CD4-positive, CD25-positive, alpha-beta regulatory T cell (primary cell): ENCODE measurements at regions not wholly inside any gene's neighbourhood (a gene's known extent, or its start where the extent isn't known, plus 50 kb on each side); places are given as distances from the start of the nearest gene placed in this dataset.

Experiments used
- ATAC-seq, 2 donors: fragments of 150-1000 bp; cut with Tn5 transposase; one replicate each; pipeline ENCODE4 v1.10.0; 2021; ENCODE audit warnings: low read depth in 2 of 2, moderate number of reproducible peaks in 2 of 2, moderate library complexity in 1 of 2
- DNase-seq, 3 donors: peaks; one replicate each; pipeline versions ENCODE4 v3.0.0 to v3.0.0-alpha.2; 2012 to 2022; ENCODE audit warnings: mixed read lengths in 1 of 3
- H3K27ac ChIP-seq: one replicate; pipeline ENCODE4 v1.7.0; 2013; ENCODE audit warnings: mild to moderate bottlenecking, low read length; ENCODE audit not compliant: insufficient read depth, poor library complexity, severe bottlenecking
- H3K27me3 ChIP-seq: one replicate; pipeline ENCODE4 v1.7.0; 2013; ENCODE audit warnings: low read length; ENCODE audit not compliant: control insufficient read depth, insufficient read depth
- H3K36me3 ChIP-seq: one replicate; pipeline ENCODE4 v1.7.0; 2013; ENCODE audit warnings: mild to moderate bottlenecking, low read length, moderate library complexity; ENCODE audit not compliant: control insufficient read depth, insufficient read depth
- H3K4me1 ChIP-seq: 2 replicates; pipeline ENCODE4 v1.7.0; 2013; ENCODE audit warnings: mild to moderate bottlenecking, low read length; ENCODE audit not compliant: insufficient read depth, control insufficient read depth, poor library complexity, severe bottlenecking
- H3K4me3 ChIP-seq: one replicate; pipeline ENCODE4 v1.7.0; 2013; ENCODE audit warnings: low read depth, mild to moderate bottlenecking, low read length, moderate library complexity
- H3K9me3 ChIP-seq, 2 experiments: 1 replicate in 1 of 2; 2 replicates in 1 of 2; pipeline ENCODE4 v1.7.0; 2013; ENCODE audit warnings: low read length in 2 of 2, mild to moderate bottlenecking in 1 of 2, moderate library complexity in 1 of 2; ENCODE audit not compliant: control insufficient read depth in 2 of 2
- H3K27ac Mint-ChIP-seq, 3 donors: one replicate each; pipeline ENCODE4 v1.8.0; 2020 to 2022; ENCODE audit warnings: mild to moderate bottlenecking in 3 of 3, mixed read lengths in 3 of 3, moderate library complexity in 2 of 3
- H3K27me3 Mint-ChIP-seq: one replicate; pipeline ENCODE4 v1.8.0; 2022; ENCODE audit warnings: mild to moderate bottlenecking, mixed read lengths
- H3K36me3 Mint-ChIP-seq: one replicate; pipeline ENCODE4 v1.8.0; 2020; ENCODE audit warnings: mixed read lengths
- H3K4me1 Mint-ChIP-seq, 4 donors: one replicate each; pipeline ENCODE4 v1.8.0; 2020 to 2022; ENCODE audit warnings: mixed read lengths in 4 of 4, mild to moderate bottlenecking in 1 of 4
- H3K4me3 Mint-ChIP-seq, 4 donors: one replicate each; pipeline ENCODE4 v1.8.0; 2020 to 2022; ENCODE audit warnings: mild to moderate bottlenecking in 4 of 4, mixed read lengths in 4 of 4, moderate library complexity in 3 of 4
- H3K9me3 Mint-ChIP-seq, 7 donors: one replicate each; pipeline ENCODE4 v1.8.0; 2020 to 2022; ENCODE audit warnings: mixed read lengths in 7 of 7, mild to moderate bottlenecking in 3 of 7, moderate library complexity in 2 of 7

DNA sequence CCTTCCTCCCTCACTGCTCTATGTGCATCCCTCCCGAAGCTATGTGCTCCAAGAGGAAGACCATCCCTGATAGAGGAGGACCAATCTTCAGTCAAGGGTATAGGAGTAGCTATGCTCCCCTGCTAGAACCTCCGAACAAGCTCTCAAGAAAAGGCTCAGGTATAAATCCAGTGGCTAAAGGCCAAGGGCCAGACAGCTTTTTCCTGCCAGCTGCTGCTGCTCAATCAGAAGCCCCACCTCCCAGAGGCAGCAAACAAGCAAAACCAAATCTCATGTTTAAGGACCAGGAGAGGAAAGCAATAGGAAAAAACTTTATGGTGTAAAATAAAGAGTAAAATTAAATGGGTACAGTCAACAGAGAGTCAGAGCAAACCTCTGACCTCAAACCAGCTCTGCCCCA, 187.2 kb downstream of the FGFR2 start:
- Histone ChIP-seq H3K4me1 (no peaks in the 10 kb centered on the region), H3K9me3 (no peaks in the 10 kb centered on the region), H3K27ac (no peak overlapping the region), H3K36me3 (no peaks in the 10 kb centered on the region), H3K27me3 (no peaks in the 10 kb centered on the region), H3K4me3 (no peak overlapping the region)
- Mint-ChIP-seq H3K36me3 (no peaks in the 10 kb centered on the region), H3K4me3 (no peak overlapping the region), H3K4me1 (no peaks in the 10 kb centered on the region), H3K9me3 (peaks cover 0 to 4% (median 0%) of the 10 kb centered on the region in 7 donors), H3K27me3 (no peaks in the 10 kb centered on the region), H3K27ac (no peak overlapping the region)
- ATAC-seq (no peak), DNase-seq (no peak)

DNA sequence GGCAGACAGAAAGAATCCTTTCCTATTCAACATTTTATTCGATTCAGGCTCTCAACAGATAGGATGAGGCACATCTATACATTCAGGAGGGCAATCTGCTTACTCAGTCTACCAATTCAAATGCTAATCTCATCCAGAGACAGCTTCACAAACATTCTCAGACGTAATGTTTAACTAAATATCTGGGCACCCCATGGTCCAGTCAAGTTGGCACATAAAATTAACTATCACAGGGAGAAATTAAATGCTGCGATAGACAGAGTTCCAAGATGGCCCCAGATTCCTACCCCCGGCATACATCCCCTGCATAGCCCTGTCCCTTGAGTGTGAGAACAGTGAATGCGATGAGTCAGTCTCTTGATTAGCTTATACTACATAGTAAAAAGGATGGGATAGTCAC, 184.3 kb downstream of the FGFR2 start:
- no peak overlapping the region for H3K27ac ChIP-seq
- H3K36me3 ChIP-seq: no peaks in the 10 kb centered on the region
- H3K9me3 Mint-ChIP-seq: peaks cover 0 to 2% (median 0%) of the 10 kb centered on the region in 7 donors
- H3K36me3 Mint-ChIP-seq: no peaks in the 10 kb centered on the region
- H3K4me1 Mint-ChIP-seq: no peaks in the 10 kb centered on the region
- DNase-seq (no peak), ATAC-seq (no peak)
- no peak overlapping the region for H3K4me3 ChIP-seq
- H3K9me3 ChIP-seq: no peaks in the 10 kb centered on the region
- no peak overlapping the region for H3K4me3 Mint-ChIP-seq
- H3K27ac Mint-ChIP-seq: no peak overlapping the region
- no peaks in the 10 kb centered on the region for H3K27me3 Mint-ChIP-seq
- no peaks in the 10 kb centered on the region for H3K4me1 ChIP-seq
- H3K27me3 ChIP-seq: no peaks in the 10 kb centered on the region

- H3K4me3 Mint-ChIP-seq: no peak overlapping the region
- no peak overlapping the region for H3K27ac ChIP-seq
- no peaks in the 10 kb centered on the region for H3K4me1 ChIP-seq
- H3K4me3 ChIP-seq: no peak overlapping the region
- no peaks in the 10 kb centered on the region for H3K27me3 Mint-ChIP-seq
- H3K27ac Mint-ChIP-seq: no peak overlapping the region
- no peak for ATAC-seq
- no peaks in the 10 kb centered on the region for H3K36me3 ChIP-seq
- no peaks in the 10 kb centered on the region for H3K9me3 ChIP-seq
- H3K27me3 ChIP-seq: no peaks in the 10 kb centered on the region
- H3K9me3 Mint-ChIP-seq: peaks cover 0 to 2% (median 0%) of the 10 kb centered on the region in 7 donors
- no peaks in the 10 kb centered on the region for H3K4me1 Mint-ChIP-seq
- no peaks in the 10 kb centered on the region for H3K36me3 Mint-ChIP-seq
- DNase-seq: no peak
Measured at GRCh38 chr10:121414366-121415062, 183.7 kb downstream of the FGFR2 start.

GRCh38 chr10:121415063-121415399, 183.2 kb downstream of the FGFR2 start:
- H3K9me3 Mint-ChIP-seq: peaks cover 0 to 2% (median 0%) of the 10 kb centered on the region in 7 donors
- Histone ChIP-seq H3K36me3 (no peaks in the 10 kb centered on the region), H3K27ac (no peak overlapping the region), H3K27me3 (no peaks in the 10 kb centered on the region), H3K4me3 (no peak overlapping the region), H3K9me3 (no peaks in the 10 kb centered on the region), H3K4me1 (no peaks in the 10 kb centered on the region)
- no peak overlapping the region for H3K27ac Mint-ChIP-seq
- H3K27me3 Mint-ChIP-seq: no peaks in the 10 kb centered on the region
- H3K36me3 Mint-ChIP-seq: no peaks in the 10 kb centered on the region
- ATAC-seq (no peak), DNase-seq (no peak)
- no peaks in the 10 kb centered on the region for H3K4me1 Mint-ChIP-seq
- H3K4me3 Mint-ChIP-seq: no peak overlapping the region

GRCh38 chr10:121416071-121416470, 182.2 kb downstream of the FGFR2 start:
- H3K36me3 Mint-ChIP-seq: no peaks in the 10 kb centered on the region
- DNase-seq (no peak), ATAC-seq (no peak)
- Histone ChIP-seq H3K4me3 (no peak overlapping the region), H3K36me3 (no peaks in the 10 kb centered on the region), H3K27ac (no peak overlapping the region), H3K4me1 (no peaks in the 10 kb centered on the region), H3K27me3 (no peaks in the 10 kb centered on the region), H3K9me3 (no peaks in the 10 kb centered on the region)
- H3K27ac Mint-ChIP-seq: no peak overlapping the region
- no peak overlapping the region for H3K4me3 Mint-ChIP-seq
- no peaks in the 10 kb centered on the region for H3K4me1 Mint-ChIP-seq
- peaks cover 0 to 2% (median 0%) of the 10 kb centered on the region in 7 donors for H3K9me3 Mint-ChIP-seq
- no peaks in the 10 kb centered on the region for H3K27me3 Mint-ChIP-seq

DNA sequence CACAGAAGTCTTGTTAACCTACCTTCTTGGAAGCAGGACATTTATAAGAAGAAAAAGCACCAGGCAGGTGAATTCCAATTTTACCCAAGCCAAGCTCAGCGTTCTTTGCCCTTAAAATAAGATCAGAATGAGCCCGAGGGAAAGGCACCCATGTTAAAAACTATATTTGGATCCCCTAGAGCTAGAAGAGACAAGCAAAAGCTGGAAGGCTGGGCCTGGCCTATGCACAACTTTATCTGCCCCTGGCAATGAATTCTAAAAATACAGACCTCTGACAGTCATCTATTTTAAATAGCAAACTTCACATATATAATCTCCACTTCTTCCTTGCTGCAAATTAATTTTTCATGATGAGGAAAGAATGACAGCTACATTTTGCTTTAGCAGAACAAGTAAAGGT, 180.9 kb downstream of the FGFR2 start:
- Mint-ChIP-seq H3K9me3 (peaks cover 0 to 2% (median 0%) of the 10 kb centered on the region in 7 donors), H3K4me1 (no peaks in the 10 kb centered on the region), H3K27me3 (no peaks in the 10 kb centered on the region), H3K36me3 (no peaks in the 10 kb centered on the region), H3K4me3 (no peak overlapping the region), H3K27ac (no peak overlapping the region)
- no peak for DNase-seq
- Histone ChIP-seq H3K27ac (no peak overlapping the region), H3K4me3 (no peak overlapping the region), H3K27me3 (no peaks in the 10 kb centered on the region), H3K4me1 (no peaks in the 10 kb centered on the region), H3K9me3 (no peaks in the 10 kb centered on the region), H3K36me3 (no peaks in the 10 kb centered on the region)
- ATAC-seq: no peak

DNA sequence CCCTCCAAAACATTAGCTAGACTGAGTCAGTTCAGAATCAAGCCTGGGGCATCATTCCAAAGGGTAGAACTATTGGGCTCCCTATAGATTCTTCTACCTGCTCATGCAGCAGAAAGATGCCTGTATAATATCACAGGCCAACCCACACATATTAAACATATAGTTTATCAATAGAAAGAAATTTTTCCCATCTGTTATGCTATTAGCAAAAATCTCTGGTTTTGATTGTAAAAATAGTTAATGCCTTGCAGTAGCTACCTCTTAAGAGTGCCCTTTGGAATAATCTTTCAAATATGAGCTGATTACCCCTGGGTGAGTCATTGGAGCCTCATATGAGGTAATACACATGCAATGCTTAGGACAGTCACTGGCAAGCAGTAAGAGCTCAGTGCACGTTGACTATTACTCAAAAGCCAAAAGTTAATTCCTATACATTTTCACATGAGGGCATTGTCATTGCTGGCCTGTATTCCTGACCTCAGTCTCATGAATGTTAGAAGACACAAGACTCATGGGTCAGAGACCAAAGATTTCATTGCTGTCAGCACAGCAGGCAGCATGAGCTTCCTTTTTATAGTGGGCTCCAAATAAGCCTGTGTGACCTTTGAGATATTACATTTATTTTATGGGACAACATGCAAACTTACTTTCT, 180.0 kb downstream of the FGFR2 start:
- no peaks in the 10 kb centered on the region for H3K9me3 ChIP-seq
- no peak overlapping the region for H3K27ac ChIP-seq
- no peak for DNase-seq
- no peak for ATAC-seq
- Mint-ChIP-seq H3K27me3 (no peaks in the 10 kb centered on the region), H3K4me3 (no peak overlapping the region), H3K4me1 (no peaks in the 10 kb centered on the region), H3K9me3 (peaks cover 0 to 2% (median 0%) of the 10 kb centered on the region in 7 donors), H3K36me3 (no peaks in the 10 kb centered on the region), H3K27ac (no peak overlapping the region)
- H3K27me3 ChIP-seq: no peaks in the 10 kb centered on the region
- no peaks in the 10 kb centered on the region for H3K4me1 ChIP-seq
- no peaks in the 10 kb centered on the region for H3K36me3 ChIP-seq
- H3K4me3 ChIP-seq: no peak overlapping the region

DNA sequence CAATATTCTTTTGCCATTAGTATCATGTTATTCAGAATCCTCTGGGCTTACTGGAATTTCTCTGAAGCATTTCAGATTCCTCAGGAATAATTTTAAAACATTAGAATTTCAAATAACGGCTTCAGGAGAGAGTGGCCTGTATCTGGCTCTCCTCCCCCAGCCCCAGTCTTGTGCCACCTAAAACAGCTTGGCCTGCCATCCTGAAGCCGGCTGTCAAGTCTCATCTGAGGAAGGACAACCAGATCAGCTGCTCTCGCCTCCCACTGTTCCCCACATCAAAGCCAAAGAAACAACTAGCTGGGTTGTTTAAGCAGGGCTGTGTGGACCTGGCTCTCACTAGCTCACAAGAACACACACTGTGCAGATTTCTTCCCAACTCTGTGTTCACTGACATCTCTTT, 178.2 kb downstream of the FGFR2 start:
- Histone ChIP-seq H3K27ac (no peak overlapping the region), H3K4me1 (no peaks in the 10 kb centered on the region), H3K36me3 (no peaks in the 10 kb centered on the region), H3K4me3 (no peak overlapping the region), H3K9me3 (no peaks in the 10 kb centered on the region), H3K27me3 (no peaks in the 10 kb centered on the region)
- DNase-seq (no peak), ATAC-seq (no peak)
- no peak overlapping the region for H3K27ac Mint-ChIP-seq
- H3K27me3 Mint-ChIP-seq: no peaks in the 10 kb centered on the region
- H3K9me3 Mint-ChIP-seq: peaks cover 0 to 2% (median 0%) of the 10 kb centered on the region in 7 donors
- H3K36me3 Mint-ChIP-seq: no peaks in the 10 kb centered on the region
- no peaks in the 10 kb centered on the region for H3K4me1 Mint-ChIP-seq
- H3K4me3 Mint-ChIP-seq: no peak overlapping the region
